GM21825 (cell line): ENCODE measurements at regions not wholly inside any gene's neighbourhood (a gene's known extent, or its start where the extent isn't known, plus 50 kb on each side); places are given as distances from the start of the nearest gene placed in this dataset.
"Not testable (repeated sequence)": the region's sequence is repeated elsewhere in the genome, so short reads cannot be mapped to it uniquely, and the experiment has no call there.

ENCODE experiments used
- ATAC-seq: cut with Tn5 transposase; IDR thresholded peaks from one replicate; pipeline ENCODE4 v1.9.1; 2021; ENCODE audit warnings: mild to moderate bottlenecking, moderate library complexity; ENCODE audit not compliant: unreplicated experiment

- no peak for ATAC-seq
These were observed 653.8 kb downstream of the ANKRD7 start for GRCh38 chr7:118878336-118878735.

GRCh38 chr7:118898284-118898683 lies 673.8 kb downstream of the ANKRD7 start:
- no peak for ATAC-seq

DNA sequence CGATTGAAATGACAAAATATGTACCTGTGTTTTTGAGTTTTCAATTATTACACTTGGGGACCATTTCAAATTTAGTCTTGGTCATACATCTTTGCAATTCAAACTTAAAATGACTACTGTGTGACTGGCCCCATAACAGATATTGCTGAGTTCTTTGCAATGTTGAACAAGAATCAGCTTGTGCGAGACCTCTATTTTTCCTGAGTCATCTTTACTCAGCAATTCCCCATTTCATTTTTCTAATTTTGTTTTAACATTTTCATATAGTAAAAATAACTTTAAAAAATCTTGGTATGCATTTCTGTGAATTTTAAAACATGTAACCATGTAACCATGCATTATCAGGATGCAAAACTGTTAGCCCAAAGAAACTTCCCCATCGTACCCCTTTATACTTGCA lies 678.1 kb downstream of the ANKRD7 start:
- no peak for ATAC-seq

DNA sequence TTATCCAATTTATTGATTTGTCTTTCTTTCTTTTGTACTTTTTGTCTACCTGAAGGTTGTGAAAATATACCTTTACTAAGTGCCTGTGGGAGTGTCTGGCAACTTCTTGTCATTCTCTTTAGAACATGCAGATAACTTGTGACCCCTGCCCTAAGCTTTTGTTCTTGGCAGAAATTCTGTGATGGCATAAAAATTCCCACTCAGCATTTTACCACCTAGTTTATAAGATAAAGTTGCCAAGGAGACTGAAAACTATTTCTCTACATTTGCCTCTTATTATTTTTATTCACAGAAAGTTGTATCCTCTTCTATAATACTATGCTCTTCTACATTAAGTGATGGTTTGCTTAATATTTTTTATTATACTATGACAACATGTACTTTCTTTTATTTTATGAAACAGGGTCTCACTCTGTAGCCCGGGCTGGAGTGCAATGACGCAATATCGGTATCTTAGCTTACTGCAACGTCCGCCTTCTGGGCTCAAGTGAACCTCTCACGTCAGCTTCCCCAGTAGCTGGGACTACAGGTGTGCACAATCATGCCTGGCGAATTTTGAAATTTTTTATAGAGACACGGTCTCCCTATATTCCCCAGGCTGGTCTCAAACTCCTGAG lies 683.5 kb downstream of the ANKRD7 start:
- ATAC-seq = no peak

GRCh38 chr7:118916120-118916519 lies 691.6 kb downstream of the ANKRD7 start:
- ATAC-seq = not testable (repeated sequence)

DNA sequence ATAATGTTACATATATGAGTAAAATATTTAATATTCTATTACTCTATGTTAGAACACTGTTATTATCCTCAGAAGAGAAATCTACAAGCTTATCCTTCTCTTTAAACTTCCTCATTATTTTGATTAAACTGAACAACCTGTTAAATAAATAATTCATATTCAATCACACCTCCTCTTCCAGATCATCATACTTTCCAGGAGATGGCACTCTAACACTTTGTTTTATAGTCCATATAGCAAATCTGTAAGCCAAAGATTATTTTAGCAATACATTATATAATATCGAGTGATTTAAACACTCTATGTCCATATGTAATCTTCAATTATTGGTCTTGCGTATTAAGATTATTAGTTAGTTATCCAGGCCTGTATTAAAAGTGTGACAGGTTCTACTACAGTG lies 694.1 kb downstream of the ANKRD7 start:
- ATAC-seq = no peak

- no peak for ATAC-seq
These were observed 714.3 kb downstream of the ANKRD7 start for GRCh38 chr7:118938845-118939244.

DNA sequence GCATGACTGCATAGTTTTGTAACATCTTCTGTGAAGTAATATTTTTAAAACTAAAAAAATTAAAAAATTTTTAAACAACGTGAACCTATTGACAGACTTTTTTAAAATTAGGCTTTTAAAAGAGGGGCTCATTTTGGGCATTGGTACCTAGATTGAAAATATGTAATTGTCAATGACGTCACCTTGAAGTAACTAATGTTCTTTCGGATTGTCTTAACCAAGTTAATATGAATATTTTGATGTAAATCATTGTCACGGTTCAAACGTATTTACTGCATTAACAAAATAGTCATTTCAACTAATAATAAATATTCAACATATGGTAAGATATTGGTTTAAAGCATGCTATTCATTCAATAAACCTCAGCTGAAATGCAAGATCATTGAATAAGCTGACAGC lies 719.8 kb downstream of the ANKRD7 start:
- ATAC-seq = no peak

- no peak for ATAC-seq
These were observed 721.6 kb downstream of the ANKRD7 start for GRCh38 chr7:118945911-118946682.

DNA sequence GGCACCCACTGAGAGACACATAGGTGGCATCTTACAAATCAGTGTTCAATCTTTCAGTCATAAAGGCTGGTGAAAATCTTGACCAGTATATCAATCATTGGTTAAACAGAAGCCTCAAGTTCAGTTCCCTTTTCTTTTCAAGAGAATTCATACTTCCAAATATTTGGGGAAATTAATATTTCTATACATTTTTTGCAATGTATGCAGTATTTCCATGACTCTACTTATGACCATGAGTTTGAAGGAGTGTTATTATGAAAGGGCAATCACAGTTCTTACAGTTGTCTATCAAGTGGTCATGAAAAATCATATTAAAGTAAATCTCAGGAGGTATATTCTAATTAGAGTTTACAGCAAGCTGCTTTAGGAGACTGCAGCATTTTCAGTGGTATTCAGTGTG lies 724.0 kb downstream of the ANKRD7 start:
- no peak for ATAC-seq

- ATAC-seq = no peak
These were observed 724.5 kb downstream of the ANKRD7 start for GRCh38 chr7:118949031-118949430.

DNA sequence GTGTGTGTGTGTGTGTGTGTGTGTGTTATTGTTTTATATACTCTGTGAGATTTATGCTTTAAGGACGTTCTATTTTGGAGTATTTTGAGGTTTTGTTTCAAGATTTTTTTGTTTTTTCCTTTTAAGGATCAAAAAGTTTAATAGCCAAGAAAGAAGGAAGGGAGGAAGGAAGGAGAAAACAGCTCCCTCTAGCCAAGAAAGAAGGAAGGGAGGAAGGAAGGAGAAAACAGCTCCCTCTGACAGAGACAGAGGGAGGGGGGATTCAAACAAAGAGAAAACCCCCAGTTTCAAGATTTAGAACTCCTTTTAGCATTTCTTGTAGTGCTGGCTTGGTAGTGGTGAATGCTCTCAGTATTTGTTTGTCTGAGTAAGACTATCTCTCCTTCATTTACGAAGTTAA lies 731.8 kb downstream of the ANKRD7 start:
- not testable (repeated sequence) for ATAC-seq

GRCh38 chr7:118969370-118969769 lies 744.9 kb downstream of the ANKRD7 start:
- no peak for ATAC-seq

DNA sequence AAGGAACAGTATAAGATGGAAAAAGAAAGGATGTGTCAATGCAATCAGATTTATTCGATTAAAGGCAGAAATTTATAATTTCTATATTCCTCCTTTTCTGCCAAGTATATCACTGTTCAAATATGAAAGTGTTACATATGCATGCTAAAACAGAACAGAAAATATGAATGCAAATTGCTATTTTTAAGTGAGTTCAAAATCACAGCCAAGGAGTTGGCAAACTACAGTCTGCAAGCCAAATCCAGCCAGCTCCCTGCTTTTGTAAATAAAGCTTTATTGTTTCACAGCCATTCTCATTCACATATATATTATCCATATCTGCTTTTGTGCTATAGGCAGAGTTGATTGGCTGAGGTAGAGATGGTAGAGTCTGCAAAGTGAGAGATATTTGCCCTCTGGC lies 747.2 kb downstream of the ANKRD7 start:
- ATAC-seq = no peak

GRCh38 chr7:118974836-118975235 lies 750.3 kb downstream of the ANKRD7 start:
- no peak for ATAC-seq

DNA sequence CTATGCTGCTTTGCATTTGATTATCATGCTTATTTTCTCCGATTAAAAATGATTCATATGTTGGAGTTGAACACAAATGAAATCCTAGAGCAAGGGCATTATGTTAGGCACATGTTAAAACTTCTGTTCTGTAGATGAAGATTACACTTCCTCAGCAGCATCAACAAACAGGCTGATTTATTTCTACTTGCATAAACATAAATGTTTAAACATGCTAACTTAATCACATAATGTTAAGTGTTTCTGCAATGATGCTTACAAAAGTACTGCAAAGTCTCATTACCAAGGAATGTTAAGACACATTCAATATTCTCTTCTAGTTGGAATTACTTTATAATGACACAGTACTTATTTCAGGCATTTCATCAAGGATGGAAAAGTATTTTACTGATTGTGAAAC lies 770.8 kb downstream of the ANKRD7 start:
- no peak for ATAC-seq

- no peak for ATAC-seq
These were observed 782.7 kb downstream of the ANKRD7 start for GRCh38 chr7:119007236-119007635.

DNA sequence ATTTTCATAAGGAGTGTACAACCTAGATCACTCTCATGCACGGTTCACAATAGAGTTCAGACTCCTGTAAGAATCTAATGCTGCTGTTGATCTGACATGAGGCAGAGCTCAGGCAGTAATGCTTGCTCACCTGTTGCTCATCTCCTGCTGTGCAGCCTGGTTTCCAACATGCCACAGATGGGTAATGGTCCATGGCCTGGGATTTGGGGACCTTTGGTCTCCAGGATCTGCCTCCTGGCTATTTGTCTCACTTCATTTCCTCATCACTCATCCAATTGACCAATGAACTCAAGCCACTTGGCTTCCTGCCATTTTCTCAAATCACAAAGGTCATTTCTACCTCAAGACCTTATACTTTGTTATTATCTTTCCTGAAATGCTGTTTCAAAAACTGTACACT lies 786.1 kb downstream of the ANKRD7 start:
- ATAC-seq = no peak

DNA sequence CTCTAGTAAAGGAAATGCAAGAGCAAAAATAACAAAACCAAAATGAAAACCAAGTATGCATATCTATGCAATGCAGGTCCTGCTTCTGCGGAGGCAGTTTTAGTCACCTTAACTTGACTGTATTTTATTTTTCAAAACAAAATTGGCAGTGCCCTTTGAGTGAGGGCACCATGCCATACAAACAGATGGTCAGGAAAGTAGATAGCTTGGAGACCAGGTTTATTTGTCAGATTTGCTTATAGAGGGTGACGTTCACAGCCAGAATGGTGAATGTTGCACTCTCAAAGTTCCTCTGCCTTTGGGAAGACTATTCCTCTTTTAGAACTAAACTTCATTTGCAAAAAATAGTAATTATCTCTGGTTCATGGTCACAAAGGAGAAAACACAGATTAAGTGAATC lies 801.9 kb downstream of the ANKRD7 start:
- ATAC-seq = no peak

GRCh38 chr7:119028736-119029135 lies 804.2 kb downstream of the ANKRD7 start:
- ATAC-seq = no peak

DNA sequence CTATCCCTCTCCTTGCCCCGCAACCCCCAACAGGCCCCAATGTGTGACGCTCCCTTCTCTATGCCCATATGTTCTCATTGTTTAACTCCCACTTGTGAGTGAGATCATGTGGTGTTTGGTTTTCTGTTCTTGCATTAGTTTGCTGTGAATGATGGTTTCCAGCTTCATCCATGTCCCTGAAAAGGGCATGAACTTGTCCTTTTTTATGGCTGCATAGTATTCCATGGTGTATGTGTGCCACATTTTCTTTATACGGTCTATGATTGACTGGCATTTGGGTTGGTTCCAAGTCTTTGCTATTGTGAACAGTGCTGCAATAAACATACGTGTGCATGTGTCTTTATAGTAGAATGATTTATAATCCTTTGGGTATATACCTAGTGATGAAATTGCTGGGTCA lies 807.6 kb downstream of the ANKRD7 start:
- ATAC-seq = not testable (repeated sequence)

DNA sequence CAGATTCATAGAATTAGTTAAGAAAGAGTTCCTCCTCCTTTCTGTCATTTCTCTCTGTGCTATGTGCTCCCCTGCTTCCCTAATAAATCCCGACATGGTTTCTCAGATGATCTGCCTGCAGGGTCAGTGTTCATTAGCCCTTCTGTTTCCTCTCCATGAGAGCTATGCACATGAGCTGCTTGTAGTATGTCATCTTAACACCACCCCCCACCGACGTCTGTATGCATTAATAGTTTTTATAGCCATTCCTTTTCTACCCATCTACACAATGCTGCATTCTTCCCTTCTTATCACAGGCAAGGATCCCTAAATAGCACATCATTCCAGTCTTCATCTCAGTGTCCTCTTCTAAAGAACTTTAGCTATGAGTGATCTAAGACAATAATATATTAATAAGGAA lies 809.1 kb downstream of the ANKRD7 start:
- no peak for ATAC-seq

DNA sequence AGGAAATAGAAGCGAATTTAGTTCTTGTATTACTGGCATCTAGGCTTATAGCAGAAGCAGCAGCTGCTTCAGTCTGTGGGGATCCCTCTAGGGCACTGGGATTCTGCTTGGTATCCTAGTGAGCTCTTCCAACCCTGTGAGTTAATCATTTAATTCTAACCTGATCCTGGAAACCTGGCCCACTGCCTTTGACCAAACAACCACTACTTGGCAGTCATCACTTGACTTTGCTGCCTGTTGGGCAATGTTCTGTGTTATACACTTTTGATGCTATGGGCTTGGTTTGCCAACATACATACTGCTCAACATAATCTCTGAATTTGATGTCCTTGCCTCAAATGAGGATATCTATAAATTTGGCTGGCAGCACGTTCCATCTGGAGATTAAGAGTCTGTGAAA lies 813.4 kb downstream of the ANKRD7 start:
- ATAC-seq = no peak
